HG03460 (cell line): ENCODE measurements at regions not wholly inside any gene's neighbourhood (a gene's known extent, or its start where the extent isn't known, plus 50 kb on each side); places are given as distances from the start of the nearest gene placed in this dataset.
"Not testable (repeated sequence)": the region's sequence is repeated elsewhere in the genome, so short reads cannot be mapped to it uniquely, and the experiment has no call there.

Experiments
- ATAC-seq: cut with Tn5 transposase; IDR thresholded peaks from one replicate; pipeline ENCODE4 v1.9.1; 2021; ENCODE audit not compliant: unreplicated experiment

- not testable (repeated sequence) for ATAC-seq
These were observed 108.6 kb upstream of the POMZP3 start for GRCh38 chr7:76735668-76736067.

DNA sequence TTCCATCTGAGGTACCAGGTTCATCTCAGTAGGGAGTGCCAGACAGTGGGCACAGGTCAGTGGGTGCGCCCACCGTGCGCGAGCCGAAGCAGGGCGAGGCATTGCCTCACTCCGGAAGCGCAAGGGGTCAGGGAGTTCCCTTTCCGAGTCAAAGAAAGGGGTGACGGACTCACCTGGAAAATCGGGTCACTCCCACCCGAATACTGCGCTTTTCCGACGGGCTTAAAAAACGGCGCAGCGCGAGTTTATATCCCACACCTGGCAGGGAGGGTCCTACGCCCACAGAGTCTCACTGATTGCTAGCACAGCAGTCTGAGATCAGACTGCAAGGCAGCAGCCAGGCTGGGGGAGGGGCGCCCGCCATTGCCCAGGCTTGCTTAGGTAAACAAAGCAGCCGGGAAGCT, 101.5 kb upstream of the POMZP3 start:
- ATAC-seq, result not testable (repeated sequence)

DNA sequence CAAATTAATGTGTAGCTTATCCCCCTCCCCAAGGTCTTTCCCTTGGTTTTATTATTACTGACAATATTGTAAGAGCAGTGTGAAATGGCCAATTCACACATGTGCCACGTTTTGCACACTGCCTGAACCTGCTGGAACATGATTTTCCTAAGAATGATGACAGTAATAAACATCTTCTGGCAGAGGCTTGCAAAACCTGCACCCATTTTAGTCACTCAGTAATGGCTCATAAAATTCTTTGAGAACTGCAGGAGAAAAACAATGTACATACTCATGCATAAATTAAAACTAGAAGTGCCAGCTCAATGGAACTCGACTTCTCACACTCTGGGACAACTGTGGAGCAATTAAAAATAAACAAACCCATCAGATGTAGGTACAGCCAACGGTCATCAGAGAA, 96.8 kb upstream of the POMZP3 start:
- not testable (repeated sequence) for ATAC-seq

GRCh38 chr7:76716551-76716950, 89.5 kb upstream of the POMZP3 start:
- ATAC-seq, result not testable (repeated sequence)

GRCh38 chr7:76712926-76713325, 85.8 kb upstream of the POMZP3 start:
- ATAC-seq, result not testable (repeated sequence)

DNA sequence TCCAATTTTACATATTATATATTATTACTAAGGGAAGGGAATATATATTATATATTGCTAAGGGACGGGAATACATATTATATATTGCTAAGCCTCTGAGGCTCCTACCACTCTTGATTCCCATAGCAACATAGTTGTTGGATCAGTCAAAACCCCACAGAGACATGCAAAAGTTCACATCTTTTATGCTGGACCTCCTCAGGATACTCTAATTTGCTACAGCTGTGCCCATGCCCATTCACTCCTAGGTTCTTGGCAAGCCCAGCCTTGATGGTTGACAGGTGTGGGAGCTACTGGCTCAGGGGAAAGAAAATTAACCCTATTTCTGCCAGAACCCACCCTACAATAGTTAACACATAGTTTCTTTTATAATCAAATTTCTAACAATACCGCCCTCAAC, 84.6 kb upstream of the POMZP3 start:
- not testable (repeated sequence) for ATAC-seq

GRCh38 chr7:76709703-76710102, 82.6 kb upstream of the POMZP3 start:
- not testable (repeated sequence) for ATAC-seq

GRCh38 chr7:76708446-76708845, 81.4 kb upstream of the POMZP3 start:
- ATAC-seq, result not testable (repeated sequence)

DNA sequence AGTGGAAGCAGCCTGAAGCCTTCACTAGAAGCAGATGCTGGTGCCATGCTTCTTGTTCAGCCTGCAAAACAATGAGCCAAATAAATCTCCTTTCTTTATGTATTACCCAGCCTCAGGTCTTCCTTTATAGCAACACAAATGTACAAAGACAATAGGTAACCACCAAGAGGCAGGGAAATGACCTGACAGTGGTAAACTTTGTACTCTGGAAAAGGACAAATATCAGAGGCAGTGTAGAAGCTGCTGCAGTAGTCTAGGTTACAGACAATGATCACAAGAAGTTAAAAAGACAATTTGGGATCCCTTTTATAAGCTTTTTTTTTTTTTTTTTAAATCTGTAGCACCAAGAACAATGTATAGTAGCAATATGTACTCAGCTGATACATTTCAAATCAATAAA, 76.7 kb upstream of the POMZP3 start:
- ATAC-seq, result not testable (repeated sequence)

GRCh38 chr7:76686277-76686676, 59.2 kb upstream of the POMZP3 start:
- not testable (repeated sequence) for ATAC-seq

GRCh38 chr7:76684737-76685136, 57.7 kb upstream of the POMZP3 start:
- ATAC-seq, result not testable (repeated sequence)

DNA sequence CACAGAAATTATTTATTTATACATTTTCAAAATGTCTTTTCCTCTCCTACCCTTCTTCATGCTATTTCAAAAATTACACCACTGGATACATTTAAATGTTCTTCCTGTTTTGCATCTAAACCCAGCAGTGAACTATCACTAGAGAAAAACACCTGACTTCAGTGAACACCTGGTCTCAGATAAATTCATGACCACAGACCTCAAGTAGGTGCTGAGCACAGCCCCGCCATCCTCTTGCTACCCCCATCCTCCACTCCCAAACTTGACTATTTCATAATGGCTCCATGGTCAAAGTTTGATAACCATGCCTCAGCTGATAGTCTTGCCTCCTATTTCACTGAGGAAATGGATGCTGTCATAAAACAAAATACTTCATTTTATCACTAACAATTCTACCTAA, 56.6 kb upstream of the POMZP3 start:
- not testable (repeated sequence) for ATAC-seq

DNA sequence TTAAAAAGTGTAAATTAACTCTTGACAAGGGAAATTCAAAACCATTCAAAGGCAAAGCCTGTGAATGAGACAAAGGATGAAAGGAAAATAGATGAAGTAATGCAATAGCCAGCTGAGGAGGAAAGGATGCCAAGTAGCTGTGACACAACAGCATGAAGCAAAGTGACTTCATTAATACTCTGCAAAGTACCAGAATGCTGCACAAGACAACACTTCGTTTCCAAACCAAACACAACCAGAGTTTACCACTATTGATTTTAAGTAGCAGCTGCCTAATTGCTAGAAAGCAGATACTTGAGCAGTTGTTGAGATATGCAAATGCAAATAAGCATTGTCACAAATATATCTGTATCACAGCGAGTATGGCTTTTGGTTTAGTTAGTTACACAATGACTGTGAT, 54.7 kb upstream of the POMZP3 start:
- not testable (repeated sequence) for ATAC-seq

- not testable (repeated sequence) for ATAC-seq
These were observed 52.1 kb upstream of the POMZP3 start for GRCh38 chr7:76679174-76679573.

DNA sequence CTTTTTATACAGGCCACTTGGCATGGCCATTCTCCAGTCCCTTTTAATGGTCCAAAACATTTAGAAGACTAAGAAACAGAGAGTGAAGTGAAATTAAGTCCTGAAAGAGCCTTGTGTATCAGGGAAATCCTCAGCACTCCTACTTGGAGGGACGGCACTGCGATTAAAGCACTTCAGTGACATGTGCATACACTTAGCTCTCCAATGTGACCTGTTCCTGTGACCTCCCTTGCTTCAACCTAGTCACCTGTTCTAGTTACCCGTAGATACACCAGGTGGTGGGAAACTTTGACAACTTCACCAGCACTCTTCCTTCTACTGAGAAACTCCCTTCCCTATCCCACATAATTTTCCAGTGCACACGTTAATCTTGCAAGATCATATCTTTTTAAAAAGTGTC, 51.4 kb upstream of the POMZP3 start:
- ATAC-seq, result not testable (repeated sequence)

- not testable (repeated sequence) for ATAC-seq
These were observed 49.8 kb upstream of the POMZP3 start for GRCh38 chr7:76676890-76677289.
